Panc1 (cell line): ENCODE measurements at regions not wholly inside any gene's neighbourhood (a gene's known extent, or its start where the extent isn't known, plus 50 kb on each side); places are given as distances from the start of the nearest gene placed in this dataset.

Experiments
- POLR2AphosphoS5 ChIP-seq: IDR thresholded peaks from 2 replicates; pipeline ENCODE4 v1.6.1; 2012; ENCODE audit warnings: mild to moderate bottlenecking, low read depth, low read length, moderate library complexity
- TF ChIP-seq, protein P1 (sequence below): fragments of 450-650 bp; IDR thresholded peaks from 2 replicates; pipeline ENCODE4 v1.5.1; 2017; ENCODE audit warnings: mild to moderate bottlenecking

DNA sequence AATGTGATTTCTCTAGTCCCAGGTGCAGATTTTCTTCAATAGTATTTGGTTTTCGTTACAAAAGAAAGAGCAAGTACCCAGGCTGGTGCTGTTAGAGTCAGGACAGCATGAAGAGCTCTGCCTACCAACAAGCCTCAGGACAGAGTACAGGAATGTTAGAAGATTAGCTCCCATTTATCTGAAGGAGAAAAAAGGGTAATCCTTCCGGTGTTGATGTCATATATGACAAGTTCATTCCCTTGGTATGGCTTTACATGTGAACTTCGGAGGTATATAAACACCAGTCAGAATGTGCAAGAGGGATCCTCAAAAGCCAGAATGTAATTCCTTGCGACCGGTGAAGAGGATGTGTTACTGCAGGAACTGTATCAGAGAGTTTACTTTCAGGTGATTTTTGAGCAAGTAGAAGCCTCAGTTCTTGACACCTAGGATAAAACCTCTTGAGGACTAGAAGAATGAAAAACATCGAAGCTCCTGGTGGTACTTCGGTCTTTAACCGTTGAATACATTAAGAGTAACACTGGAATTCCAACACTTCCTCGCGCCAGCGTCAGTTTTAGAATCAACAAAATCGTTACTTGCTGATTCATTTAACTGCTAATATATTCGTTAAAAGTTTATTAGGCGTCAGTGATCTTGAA is 194.2 kb upstream of the ZNF184 start:
- no peak for TF ChIP-seq POLR2AphosphoS5
- TF ChIP-seq, protein P1, sequence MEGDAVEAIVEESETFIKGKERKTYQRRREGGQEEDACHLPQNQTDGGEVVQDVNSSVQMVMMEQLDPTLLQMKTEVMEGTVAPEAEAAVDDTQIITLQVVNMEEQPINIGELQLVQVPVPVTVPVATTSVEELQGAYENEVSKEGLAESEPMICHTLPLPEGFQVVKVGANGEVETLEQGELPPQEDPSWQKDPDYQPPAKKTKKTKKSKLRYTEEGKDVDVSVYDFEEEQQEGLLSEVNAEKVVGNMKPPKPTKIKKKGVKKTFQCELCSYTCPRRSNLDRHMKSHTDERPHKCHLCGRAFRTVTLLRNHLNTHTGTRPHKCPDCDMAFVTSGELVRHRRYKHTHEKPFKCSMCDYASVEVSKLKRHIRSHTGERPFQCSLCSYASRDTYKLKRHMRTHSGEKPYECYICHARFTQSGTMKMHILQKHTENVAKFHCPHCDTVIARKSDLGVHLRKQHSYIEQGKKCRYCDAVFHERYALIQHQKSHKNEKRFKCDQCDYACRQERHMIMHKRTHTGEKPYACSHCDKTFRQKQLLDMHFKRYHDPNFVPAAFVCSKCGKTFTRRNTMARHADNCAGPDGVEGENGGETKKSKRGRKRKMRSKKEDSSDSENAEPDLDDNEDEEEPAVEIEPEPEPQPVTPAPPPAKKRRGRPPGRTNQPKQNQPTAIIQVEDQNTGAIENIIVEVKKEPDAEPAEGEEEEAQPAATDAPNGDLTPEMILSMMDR = no peak
